CD4-positive, alpha-beta T cell treated with Interleukin-10 for 1 hour (primary cell): ENCODE measurements at regions not wholly inside any gene's neighbourhood (a gene's known extent, or its start where the extent isn't known, plus 50 kb on each side); places are given as distances from the start of the nearest gene placed in this dataset.
"Not testable (repeated sequence)": the region's sequence is repeated elsewhere in the genome, so short reads cannot be mapped to it uniquely, and the experiment has no call there.

Source experiments
- DNase-seq: peaks from one replicate; pipeline ENCODE4 v3.0.0-alpha.2; 2020

GRCh38 chr6:104484626-104485025 is 375.1 kb downstream of the HACE1 start:
- no peak for DNase-seq

- no peak for DNase-seq
Observed at GRCh38 chr6:104484191-104484590, 375.5 kb downstream of the HACE1 start.

- DNase-seq = no peak
Observed at GRCh38 chr6:104483225-104483834, 376.4 kb downstream of the HACE1 start.

GRCh38 chr6:104477569-104477968 is 382.1 kb downstream of the HACE1 start:
- no peak for DNase-seq

- DNase-seq = no peak
Observed at GRCh38 chr6:104473021-104473429, 386.7 kb downstream of the HACE1 start.

GRCh38 chr6:104472021-104472901 is 387.5 kb downstream of the HACE1 start:
- no peak for DNase-seq

- DNase-seq = no peak
Observed at GRCh38 chr6:104466306-104466705, 393.4 kb downstream of the HACE1 start.

- DNase-seq = no peak
Observed at GRCh38 chr6:104462811-104463599, 396.7 kb downstream of the HACE1 start.

- DNase-seq = no peak
Observed at GRCh38 chr6:104460738-104461483, 398.8 kb downstream of the HACE1 start.

- no peak for DNase-seq
Observed at GRCh38 chr6:104459543-104459942, 400.2 kb downstream of the HACE1 start.

GRCh38 chr6:104449918-104450317 is 409.8 kb downstream of the HACE1 start:
- no peak for DNase-seq

- DNase-seq = not testable (repeated sequence)
Observed at GRCh38 chr6:104446101-104447080, 413.3 kb downstream of the HACE1 start.

- no peak for DNase-seq
Observed at GRCh38 chr6:104434519-104434918, 425.2 kb downstream of the HACE1 start.

GRCh38 chr6:104431096-104431495 is 428.6 kb downstream of the HACE1 start:
- no peak for DNase-seq

- no peak for DNase-seq
Observed at GRCh38 chr6:104428184-104428583, 431.5 kb downstream of the HACE1 start.

- no peak for DNase-seq
Observed at GRCh38 chr6:104423691-104424090, 436.0 kb downstream of the HACE1 start.

- no peak for DNase-seq
Observed at GRCh38 chr6:104421650-104422049, 438.1 kb downstream of the HACE1 start.

- no peak for DNase-seq
Observed at GRCh38 chr6:104418839-104419238, 440.9 kb downstream of the HACE1 start.

GRCh38 chr6:104418125-104418524 is 441.6 kb downstream of the HACE1 start:
- no peak for DNase-seq

- no peak for DNase-seq
Observed at GRCh38 chr6:104414723-104415122, 445.0 kb downstream of the HACE1 start.

- no peak for DNase-seq
Observed at GRCh38 chr6:104413767-104414166, 446.0 kb downstream of the HACE1 start.

GRCh38 chr6:104411302-104411701 is 448.4 kb downstream of the HACE1 start:
- DNase-seq = no peak
